DND-41 (cell line): ENCODE measurements at regions not wholly inside any gene's neighbourhood (a gene's known extent, or its start where the extent isn't known, plus 50 kb on each side); places are given as distances from the start of the nearest gene placed in this dataset.

ENCODE experiments used
- ATAC-seq: fragments of 200-7000 bp; cut with Tn5 transposase; 3 replicates; pipeline ENCODE4 v1.9.1; 2021; ENCODE audit warnings: low read depth; ENCODE audit not compliant: insufficient read depth
- DNase-seq: peaks from one replicate; pipeline ENCODE4 v3.0.0-alpha.2; 2020
- H2AFZ ChIP-seq: 2 replicates; pipeline ENCODE4 v1.6.0; 2012; ENCODE audit warnings: low read depth, low read length
- H3K27ac ChIP-seq: 2 replicates; pipeline ENCODE4 v1.5.1; 2012; ENCODE audit warnings: low read length, inconsistent platforms
- H3K27me3 ChIP-seq: fragments of 200-600 bp; sonication (generic); 2 replicates; pipeline ENCODE4 v1.6.0; 2012; ENCODE audit warnings: low read length, mild to moderate bottlenecking, inconsistent platforms; ENCODE audit not compliant: insufficient read depth, poor library complexity
- H3K36me3 ChIP-seq: 2 replicates; pipeline ENCODE4 v1.5.1; 2012; ENCODE audit warnings: low read length, inconsistent platforms; ENCODE audit not compliant: insufficient read depth
- H3K4me1 ChIP-seq: 2 replicates; pipeline ENCODE4 v1.5.1; 2012; ENCODE audit warnings: mild to moderate bottlenecking, low read length; ENCODE audit not compliant: insufficient read depth
- H3K4me2 ChIP-seq: 2 replicates; pipeline ENCODE4 v1.6.0; 2012; ENCODE audit warnings: mild to moderate bottlenecking, moderate library complexity, low read length, inconsistent platforms; ENCODE audit not compliant: insufficient read depth
- H3K4me3 ChIP-seq, 2 experiments: fragments of 200-600 bp in 1 of 2; shearing (Covaris generic) in 1 of 2; 2 replicates each; pipeline ENCODE4 v1.5.1; 2012 to 2016; ENCODE audit warnings: inconsistent platforms in 2 of 2, low read length in 2 of 2, mild to moderate bottlenecking in 2 of 2, low read depth in 1 of 2, moderate library complexity in 1 of 2
- H3K79me2 ChIP-seq: 2 replicates; pipeline ENCODE4 v1.6.0; 2012; ENCODE audit warnings: low read length, inconsistent platforms; ENCODE audit not compliant: insufficient read depth
- H3K9ac ChIP-seq: 2 replicates; pipeline ENCODE4 v1.6.0; 2012; ENCODE audit warnings: low read depth, mild to moderate bottlenecking, inconsistent platforms, low read length, moderate library complexity
- H3K9me3 ChIP-seq: 2 replicates; pipeline ENCODE4 v1.5.1; 2012; ENCODE audit warnings: low read length, moderate library complexity, mild to moderate bottlenecking, inconsistent platforms; ENCODE audit not compliant: insufficient read depth, severe bottlenecking
- H4K20me1 ChIP-seq: 2 replicates; pipeline ENCODE4 v1.6.0; 2012; ENCODE audit warnings: low read length; ENCODE audit not compliant: insufficient read depth
- EZH2 ChIP-seq: IDR thresholded peaks from 3 replicates; pipeline ENCODE4 v1.6.1; 2012; ENCODE audit warnings: borderline replicate concordance, low read depth, mild to moderate bottlenecking, moderate library complexity, low read length, inconsistent platforms; ENCODE audit not compliant: severe bottlenecking
- TF ChIP-seq, protein P1 (sequence below): IDR thresholded peaks from 2 replicates; pipeline ENCODE4 v1.5.1; 2012; ENCODE audit warnings: borderline replicate concordance, low read length, moderate library complexity, mild to moderate bottlenecking; ENCODE audit not compliant: poor library complexity, severe bottlenecking; ENCODE audit errors: extremely low read depth

DNA sequence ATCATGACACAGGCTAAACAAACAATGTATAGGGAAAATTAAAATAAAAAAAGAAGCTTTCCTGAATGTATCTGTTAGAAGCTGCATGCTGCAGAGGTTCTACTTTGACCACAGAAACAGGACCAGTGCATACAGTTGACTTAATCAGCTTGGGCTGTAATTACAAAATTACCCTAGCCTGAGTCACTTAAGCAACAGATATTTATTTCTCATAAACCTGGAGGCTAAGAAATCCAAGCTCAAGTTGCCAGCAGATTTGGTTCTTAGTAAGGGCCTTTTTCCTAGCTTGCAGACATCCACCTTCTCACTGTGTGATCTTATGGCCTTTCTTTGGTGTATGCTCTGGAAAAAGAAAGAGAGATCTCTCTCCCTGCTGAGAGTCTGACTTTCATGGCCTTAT lies 946.5 kb upstream of the RAG2 start:
- H3K79me2 ChIP-seq: no peaks in the 10 kb centered on the region
- TF ChIP-seq EZH2: no peak
- peaks cover 3% of the 10 kb centered on the region for H3K9me3 ChIP-seq
- ATAC-seq (no peak), DNase-seq (no peak)
- H3K4me1 ChIP-seq: no peaks in the 10 kb centered on the region
- H2AFZ ChIP-seq: no peak overlapping the region
- no peaks in the 10 kb centered on the region for H3K27me3 ChIP-seq
- no peak overlapping the region for H3K4me3 ChIP-seq
- no peak overlapping the region for H3K4me2 ChIP-seq
- no peaks in the 10 kb centered on the region for H3K36me3 ChIP-seq
- no peaks in the 10 kb centered on the region for H4K20me1 ChIP-seq
- H3K9ac ChIP-seq: no peak overlapping the region
- no peak overlapping the region for H3K27ac ChIP-seq

DNA sequence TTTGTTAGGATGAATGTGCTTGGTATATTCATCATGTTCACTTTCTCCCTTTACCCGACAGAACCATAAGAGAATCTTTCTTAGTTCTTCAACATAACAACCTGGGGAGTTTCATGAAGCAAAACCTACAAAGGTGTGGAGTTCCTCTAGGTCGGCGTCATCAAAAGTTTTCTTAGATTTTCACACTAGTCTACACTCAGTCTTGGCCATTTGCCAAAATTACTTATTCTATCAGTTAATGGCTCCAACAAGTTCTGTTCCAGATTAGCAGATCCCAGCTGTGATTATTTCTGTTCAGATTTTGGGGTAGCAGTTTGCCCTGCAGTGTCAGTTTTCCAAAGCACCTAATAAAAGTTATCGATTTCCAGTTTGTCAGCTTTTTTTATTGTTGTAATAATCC lies 935.8 kb upstream of the RAG2 start:
- Histone ChIP-seq H3K4me2 (no peak overlapping the region), H3K4me3 (no peak overlapping the region), H3K36me3 (no peaks in the 10 kb centered on the region), H2AFZ (no peak overlapping the region), H3K27me3 (no peaks in the 10 kb centered on the region), H3K79me2 (no peaks in the 10 kb centered on the region), H4K20me1 (no peaks in the 10 kb centered on the region), H3K9ac (no peak overlapping the region), H3K4me1 (no peaks in the 10 kb centered on the region), H3K27ac (no peak overlapping the region), H3K9me3 (peaks cover 6% of the 10 kb centered on the region)
- no peak for TF ChIP-seq EZH2
- TF ChIP-seq, protein P1, sequence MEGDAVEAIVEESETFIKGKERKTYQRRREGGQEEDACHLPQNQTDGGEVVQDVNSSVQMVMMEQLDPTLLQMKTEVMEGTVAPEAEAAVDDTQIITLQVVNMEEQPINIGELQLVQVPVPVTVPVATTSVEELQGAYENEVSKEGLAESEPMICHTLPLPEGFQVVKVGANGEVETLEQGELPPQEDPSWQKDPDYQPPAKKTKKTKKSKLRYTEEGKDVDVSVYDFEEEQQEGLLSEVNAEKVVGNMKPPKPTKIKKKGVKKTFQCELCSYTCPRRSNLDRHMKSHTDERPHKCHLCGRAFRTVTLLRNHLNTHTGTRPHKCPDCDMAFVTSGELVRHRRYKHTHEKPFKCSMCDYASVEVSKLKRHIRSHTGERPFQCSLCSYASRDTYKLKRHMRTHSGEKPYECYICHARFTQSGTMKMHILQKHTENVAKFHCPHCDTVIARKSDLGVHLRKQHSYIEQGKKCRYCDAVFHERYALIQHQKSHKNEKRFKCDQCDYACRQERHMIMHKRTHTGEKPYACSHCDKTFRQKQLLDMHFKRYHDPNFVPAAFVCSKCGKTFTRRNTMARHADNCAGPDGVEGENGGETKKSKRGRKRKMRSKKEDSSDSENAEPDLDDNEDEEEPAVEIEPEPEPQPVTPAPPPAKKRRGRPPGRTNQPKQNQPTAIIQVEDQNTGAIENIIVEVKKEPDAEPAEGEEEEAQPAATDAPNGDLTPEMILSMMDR: no peak
- DNase-seq (no peak), ATAC-seq (no peak)

DNA sequence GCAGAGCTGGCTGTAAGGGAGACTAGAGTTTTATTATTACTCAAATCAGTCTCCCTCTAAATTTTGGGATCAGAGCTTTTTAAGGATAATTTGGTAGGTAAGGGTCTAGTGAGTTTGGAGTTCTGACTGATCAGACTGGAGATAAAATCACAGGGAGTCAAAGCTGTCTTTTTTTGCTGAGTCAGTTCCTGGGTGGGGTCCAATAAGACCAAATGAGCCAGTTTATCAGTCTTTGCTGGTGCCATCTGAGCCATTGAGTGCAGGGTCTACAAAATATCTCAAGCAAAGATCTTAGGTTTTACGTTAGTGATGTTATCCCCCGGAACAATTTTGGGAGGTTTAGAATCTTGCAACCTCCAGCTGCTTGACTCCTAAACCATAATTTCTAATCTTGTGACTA lies 935.1 kb upstream of the RAG2 start:
- no peak for ATAC-seq
- H3K9me3 ChIP-seq: peaks cover 8% of the 10 kb centered on the region
- H3K4me1 ChIP-seq: no peaks in the 10 kb centered on the region
- H3K4me3 ChIP-seq: no peak overlapping the region
- no peak overlapping the region for H3K9ac ChIP-seq
- TF ChIP-seq, protein P1: no peak
- no peak for TF ChIP-seq EZH2
- no peaks in the 10 kb centered on the region for H3K36me3 ChIP-seq
- no peaks in the 10 kb centered on the region for H3K27me3 ChIP-seq
- no peak overlapping the region for H3K27ac ChIP-seq
- H4K20me1 ChIP-seq: no peaks in the 10 kb centered on the region
- no peak for DNase-seq
- no peak overlapping the region for H3K4me2 ChIP-seq
- no peaks in the 10 kb centered on the region for H3K79me2 ChIP-seq
- H2AFZ ChIP-seq: no peak overlapping the region

DNA sequence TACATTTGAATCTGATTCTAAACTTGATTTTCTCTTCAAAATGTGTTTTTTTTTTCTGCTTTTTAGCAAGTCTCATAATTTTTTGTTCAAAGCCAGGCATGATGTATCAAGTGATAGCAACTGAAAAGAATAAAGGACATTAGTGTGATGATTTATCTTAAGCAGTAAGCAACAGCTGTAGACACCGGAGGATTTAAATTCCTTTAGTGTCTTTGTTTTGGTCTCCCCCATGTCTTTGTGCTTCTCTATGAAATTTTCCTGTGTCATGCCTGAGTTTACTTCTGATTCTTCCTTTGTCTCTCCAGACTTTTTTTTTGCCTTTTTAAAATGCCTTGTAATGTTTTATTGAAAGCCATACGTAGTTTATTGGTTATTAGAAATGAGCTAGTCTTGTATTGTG lies 934.2 kb upstream of the RAG2 start:
- ATAC-seq: no peak
- H2AFZ ChIP-seq: no peak overlapping the region
- no peak overlapping the region for H3K27ac ChIP-seq
- no peak overlapping the region for H3K4me3 ChIP-seq
- H3K79me2 ChIP-seq: no peaks in the 10 kb centered on the region
- H3K4me2 ChIP-seq: no peak overlapping the region
- H3K9ac ChIP-seq: no peak overlapping the region
- no peak for DNase-seq
- TF ChIP-seq EZH2: no peak
- TF ChIP-seq, protein P1: no peak
- H3K4me1 ChIP-seq: no peaks in the 10 kb centered on the region
- no peaks in the 10 kb centered on the region for H3K27me3 ChIP-seq
- H3K9me3 ChIP-seq: peaks cover 8% of the 10 kb centered on the region
- H4K20me1 ChIP-seq: no peaks in the 10 kb centered on the region
- H3K36me3 ChIP-seq: no peaks in the 10 kb centered on the region
